T-helper 2 cell (primary cell): ENCODE measurements at regions not wholly inside any gene's neighbourhood (a gene's known extent, or its start where the extent isn't known, plus 50 kb on each side); places are given as distances from the start of the nearest gene placed in this dataset.

ENCODE experiments used
- DNase-seq, 5 experiments: peaks; one replicate each; pipeline versions ENCODE4 v3.0.0 to v3.0.0-alpha.2; 2012 to 2022

GRCh38 chr15:45743426-45744235, 108.8 kb downstream of the SQOR start:
- DNase-seq = no peak

- no peak for DNase-seq
Observed at GRCh38 chr15:45744236-45744589, 109.4 kb downstream of the SQOR start.

GRCh38 chr15:45747426-45747825, 112.6 kb downstream of the SQOR start:
- DNase-seq = no peak

DNA sequence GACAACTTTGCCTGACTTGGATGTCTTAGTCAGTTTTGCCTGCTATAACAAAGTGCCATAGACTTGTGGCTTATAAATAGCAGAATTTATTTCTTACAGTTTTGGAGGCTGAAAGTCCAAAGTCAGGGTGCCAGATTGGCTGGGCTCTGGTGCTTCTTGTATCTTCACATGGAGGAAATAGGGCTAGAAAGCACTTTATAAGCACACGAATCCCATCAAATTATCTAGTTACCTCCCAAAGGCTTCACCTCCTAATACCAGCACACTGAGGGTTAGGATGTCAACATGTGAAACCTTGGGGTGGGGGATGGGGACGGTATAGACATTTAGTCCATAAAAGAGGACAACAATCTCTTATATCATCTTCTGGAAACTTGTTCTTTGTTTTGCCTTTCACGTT, 116.8 kb downstream of the SQOR start:
- no peak for DNase-seq

GRCh38 chr15:45759936-45760335, 125.1 kb downstream of the SQOR start:
- DNase-seq = no peak

GRCh38 chr15:45762726-45763125, 127.9 kb downstream of the SQOR start:
- DNase-seq = no peak

DNA sequence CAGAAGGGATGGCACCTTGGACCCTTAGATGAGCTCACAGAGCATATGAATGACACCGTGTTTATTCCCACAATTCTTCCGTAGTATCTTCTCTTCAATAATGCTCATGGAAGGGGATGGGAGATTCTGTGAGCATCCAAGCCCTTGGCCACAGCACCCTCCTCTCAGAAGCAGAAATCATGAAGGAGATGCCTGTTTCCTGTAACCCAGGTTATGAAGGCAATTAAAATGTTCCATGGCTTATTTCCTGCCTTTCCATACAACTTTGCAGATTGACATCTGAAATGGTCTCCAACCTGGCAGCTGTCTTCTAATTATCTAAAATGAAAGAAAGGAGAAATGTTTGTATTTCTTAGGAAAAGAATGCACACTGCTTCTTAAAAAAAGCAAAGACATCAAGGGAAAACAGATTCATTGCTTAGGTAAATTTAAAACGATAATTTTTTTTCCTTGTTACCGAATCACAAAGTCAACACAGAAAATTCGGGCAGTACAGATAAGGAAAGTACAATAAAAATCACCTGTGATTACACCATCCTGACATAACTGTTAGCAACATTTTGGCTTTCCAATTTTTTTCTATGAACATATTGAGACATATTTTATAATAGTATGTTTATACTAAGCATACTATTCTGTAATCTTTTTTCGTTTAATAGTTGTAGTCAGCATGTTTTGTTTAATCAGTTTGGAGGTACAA, 128.5 kb downstream of the SQOR start:
- DNase-seq = no peak

DNA sequence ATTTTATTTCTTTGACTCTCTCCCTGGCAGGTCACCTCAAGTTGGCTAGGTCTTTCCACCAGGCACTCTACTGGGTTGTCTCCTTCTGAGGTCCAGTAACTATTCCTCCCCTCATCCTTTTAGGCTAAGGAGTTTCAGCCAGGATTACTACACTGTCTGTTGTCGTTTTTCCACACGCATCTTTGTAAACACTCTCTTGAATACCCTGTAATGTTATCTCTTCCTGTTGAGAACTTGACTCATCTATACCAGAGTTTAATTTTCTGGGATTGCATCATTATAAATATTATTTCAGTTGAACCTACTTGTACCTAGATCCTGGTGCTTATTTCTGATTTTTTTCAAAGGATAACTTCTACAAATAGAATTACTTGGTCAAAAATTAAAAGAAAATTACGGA, 138.3 kb downstream of the SQOR start:
- DNase-seq = no peak

GRCh38 chr15:45776772-45777171, 141.9 kb downstream of the SQOR start:
- no peak for DNase-seq

GRCh38 chr15:45777781-45778180, 143.0 kb downstream of the SQOR start:
- no peak for DNase-seq

GRCh38 chr15:45780352-45780751, 145.5 kb downstream of the SQOR start:
- DNase-seq = no peak

- DNase-seq = no peak
Observed at GRCh38 chr15:45784656-45785055, 149.8 kb downstream of the SQOR start.

GRCh38 chr15:45785897-45786296, 151.1 kb downstream of the SQOR start:
- no peak for DNase-seq

- DNase-seq = peak in 1 of 5 experiments; percentile 6
Observed at GRCh38 chr15:45790325-45790943, 155.6 kb downstream of the SQOR start.

GRCh38 chr15:45794304-45794703, 159.5 kb downstream of the SQOR start:
- no peak for DNase-seq

GRCh38 chr15:45794712-45795439, 160.0 kb downstream of the SQOR start:
- no peak for DNase-seq

- peak in 1 of 5 experiments; percentile 32 for DNase-seq
Observed at GRCh38 chr15:45795440-45796069, 160.7 kb downstream of the SQOR start.

- no peak for DNase-seq
Observed at GRCh38 chr15:45796433-45796832, 161.6 kb downstream of the SQOR start.

GRCh38 chr15:45799508-45799907, 164.7 kb downstream of the SQOR start:
- no peak for DNase-seq

DNA sequence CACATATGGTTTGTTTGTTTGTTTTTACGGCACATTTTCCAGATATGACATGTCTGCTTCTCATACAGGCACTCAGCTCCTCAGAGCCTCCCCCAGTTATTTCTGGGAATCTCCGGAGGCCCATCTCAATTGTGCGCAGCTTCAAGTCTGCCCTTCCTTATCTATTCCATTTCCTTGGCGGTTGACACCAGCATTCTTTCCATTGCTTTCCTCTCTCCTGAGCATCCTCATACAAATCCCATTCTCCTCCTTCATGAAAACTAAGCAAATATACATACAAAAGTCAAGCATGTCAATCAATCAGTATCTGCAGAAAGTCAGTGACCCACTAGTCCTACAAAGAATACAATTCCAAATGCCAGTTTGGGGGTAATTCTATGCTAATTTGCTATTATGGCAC, 166.7 kb downstream of the SQOR start:
- DNase-seq = no peak

DNA sequence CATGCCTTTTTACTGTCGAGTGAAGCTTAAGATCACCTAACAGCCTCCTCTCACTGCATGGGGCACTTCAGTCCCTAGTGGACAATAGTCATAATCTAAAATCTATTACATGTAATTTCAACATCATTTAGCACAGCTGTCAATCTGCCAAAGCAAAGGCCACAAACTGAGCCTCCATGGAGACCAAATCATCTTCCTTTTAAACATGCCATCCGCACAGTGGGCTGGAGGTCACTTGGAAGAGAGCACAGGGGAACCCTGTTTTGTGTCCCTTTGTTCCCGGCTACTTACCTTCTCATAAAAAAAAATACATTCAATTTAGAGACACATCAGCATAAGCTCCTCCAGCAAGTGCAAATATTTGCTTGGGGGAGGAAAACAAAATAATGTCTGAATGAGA, 167.3 kb downstream of the SQOR start:
- no peak for DNase-seq

- DNase-seq = no peak
Observed at GRCh38 chr15:45804028-45804427, 169.2 kb downstream of the SQOR start.

DNA sequence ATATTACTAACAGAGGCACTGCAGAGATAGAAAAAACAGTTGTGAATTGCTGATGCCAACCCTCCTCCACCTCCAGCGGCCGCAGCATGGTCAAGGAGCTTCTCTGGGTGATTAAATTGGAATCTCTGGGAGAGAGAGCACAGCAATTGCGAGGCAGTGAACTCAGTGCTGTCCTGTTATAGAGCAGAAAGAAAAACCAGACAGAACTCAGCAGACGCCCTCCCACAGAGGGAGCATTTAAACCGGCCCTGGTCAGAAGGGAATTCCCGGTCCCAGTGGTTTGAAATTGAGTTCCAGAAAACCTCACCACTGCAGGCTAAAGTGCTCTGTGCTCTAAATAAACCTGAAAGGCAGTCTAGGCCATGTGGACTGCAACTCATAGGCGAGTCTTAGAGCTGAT, 175.4 kb downstream of the SQOR start:
- DNase-seq = no peak
